ENCODE measurements at regions not wholly inside any gene's neighbourhood (a gene's known extent, or its start where the extent isn't known, plus 50 kb on each side); places are given as distances from the start of the nearest gene placed in this dataset.

- Histone ChIP-seq H3K4me1 (ENCODE audit: control insufficient read depth in 2 of 3, insufficient read depth in 2 of 3, low read depth in 1 of 3, low read length in 3 of 3) (no peaks in the 10 kb centered on the region), H3K27ac (ENCODE audit: low read depth in 2 of 2, low read length in 2 of 2) (no peak overlapping the region), H3K36me3 (ENCODE audit: control insufficient read depth in 2 of 3, insufficient read depth in 3 of 3, low read length in 3 of 3) (no peaks in the 10 kb centered on the region), H3K4me3 (ENCODE audit: low read length in 3 of 3) (no peak overlapping the region), H3K9me3 (ENCODE audit: control insufficient read depth in 2 of 3, insufficient read depth in 1 of 3, low read length in 3 of 3) (no peaks in the 10 kb centered on the region), H3K27me3 (ENCODE audit: control insufficient read depth, insufficient read depth, low read length) (no peaks in the 10 kb centered on the region), H3K9ac (ENCODE audit: low read length in 3 of 3) (no peak overlapping the region)
- intact Hi-C loops (cut with DNase I): no loop called here
- FAIRE-seq: no peak
- DNase-seq: no peak
- no peak for TF ChIP-seq CTCF (IDR thresholded peaks at IDR 0.05; ENCODE audit: borderline replicate concordance, extremely low read depth, insufficient read depth)
Measured at GRCh38 chr7:84546403-84546802, 351.8 kb upstream of the SEMA3A start.

- H3K27ac ChIP-seq (ENCODE audit: low read depth in 2 of 2, low read length in 2 of 2): no peak overlapping the region
- peaks cover 0 to 9% (median 0%) of the 10 kb centered on the region in 3 donors for H3K4me1 ChIP-seq (ENCODE audit: control insufficient read depth in 2 of 3, insufficient read depth in 2 of 3, low read depth in 1 of 3, low read length in 3 of 3)
- H3K36me3 ChIP-seq (ENCODE audit: control insufficient read depth in 2 of 3, insufficient read depth in 3 of 3, low read length in 3 of 3): no peaks in the 10 kb centered on the region
- TF ChIP-seq CTCF (IDR thresholded peaks at IDR 0.05; ENCODE audit: borderline replicate concordance, extremely low read depth, insufficient read depth): no peak
- no peak for FAIRE-seq
- no peak overlapping the region for H3K9ac ChIP-seq (ENCODE audit: low read length in 3 of 3)
- no peaks in the 10 kb centered on the region for H3K9me3 ChIP-seq (ENCODE audit: control insufficient read depth in 2 of 3, insufficient read depth in 1 of 3, low read length in 3 of 3)
- H3K27me3 ChIP-seq (ENCODE audit: control insufficient read depth, insufficient read depth, low read length): no peaks in the 10 kb centered on the region
- DNase-seq: no peak
- intact Hi-C loops (cut with DNase I): no loop called here
- H3K4me3 ChIP-seq (ENCODE audit: low read length in 3 of 3): no peak overlapping the region
Measured at GRCh38 chr7:84538268-84538667, 343.7 kb upstream of the SEMA3A start.

GRCh38 chr7:84536271-84536870, 341.8 kb upstream of the SEMA3A start:
- peaks cover 0 to 9% (median 0%) of the 10 kb centered on the region in 3 donors for H3K4me1 ChIP-seq (ENCODE audit: control insufficient read depth in 2 of 3, insufficient read depth in 2 of 3, low read depth in 1 of 3, low read length in 3 of 3)
- no peak overlapping the region for H3K9ac ChIP-seq (ENCODE audit: low read length in 3 of 3)
- peak overlapping the region in 1 of 3 donors; percentile 32 for H3K4me3 ChIP-seq (ENCODE audit: low read length in 3 of 3)
- no peaks in the 10 kb centered on the region for H3K36me3 ChIP-seq (ENCODE audit: control insufficient read depth in 2 of 3, insufficient read depth in 3 of 3, low read length in 3 of 3)
- intact Hi-C loops (cut with DNase I): no loop called here
- TF ChIP-seq CTCF (IDR thresholded peaks at IDR 0.05; ENCODE audit: borderline replicate concordance, extremely low read depth, insufficient read depth): no peak
- H3K9me3 ChIP-seq (ENCODE audit: control insufficient read depth in 2 of 3, insufficient read depth in 1 of 3, low read length in 3 of 3): no peaks in the 10 kb centered on the region
- FAIRE-seq (no peak), DNase-seq (peak in 3 of 5 donors; percentile 30 to 74 (median 56))
- H3K27ac ChIP-seq (ENCODE audit: low read depth in 2 of 2, low read length in 2 of 2): no peak overlapping the region
- no peaks in the 10 kb centered on the region for H3K27me3 ChIP-seq (ENCODE audit: control insufficient read depth, insufficient read depth, low read length)

All from kidney (tissue), 13 donors.